ENCODE measurements at regions not wholly inside any gene's neighbourhood (a gene's known extent, or its start where the extent isn't known, plus 50 kb on each side); places are given as distances from the start of the nearest gene placed in this dataset.

- TF ChIP-seq CTCF (IDR thresholded peaks at IDR 0.05; ENCODE audit: insufficient read depth, low read length) (no peak), REST (IDR thresholded peaks at IDR 0.05; ENCODE audit: insufficient replicate concordance, low read depth) (no peak), SPI1 (IDR thresholded peaks at IDR 0.05; ENCODE audit: borderline replicate concordance, low read depth) (no peak), POLR2AphosphoS5 (IDR thresholded peaks at IDR 0.05; ENCODE audit: low read depth) (no peak), GABPA (IDR thresholded peaks at IDR 0.05; ENCODE audit: low read depth) (no peak)
- Histone ChIP-seq H3K4me3 (replicated peaks; ENCODE audit: insufficient read depth, low read length) (no peak overlapping the region), H3K27ac (replicated peaks) (no peak overlapping the region), H3K27me3 (ENCODE audit: insufficient read depth, poor library complexity, severe bottlenecking) (no peaks in the 10 kb centered on the region)
- no peak for DNase-seq (ENCODE audit: low read depth in 1 of 2, low spot score in 1 of 2)
Observed at GRCh38 chr9:85268131-85268530, 473.6 kb downstream of the AGTPBP1 start.

- no peak for DNase-seq (ENCODE audit: low read depth in 1 of 2, low spot score in 1 of 2)
- H3K4me3 ChIP-seq (replicated peaks; ENCODE audit: insufficient read depth, low read length) = no peak overlapping the region
- TF ChIP-seq GABPA (IDR thresholded peaks at IDR 0.05; ENCODE audit: low read depth) = no peak
- no peak for TF ChIP-seq REST (IDR thresholded peaks at IDR 0.05; ENCODE audit: insufficient replicate concordance, low read depth)
- no peak for TF ChIP-seq CTCF (IDR thresholded peaks at IDR 0.05; ENCODE audit: insufficient read depth, low read length)
- no peak for TF ChIP-seq POLR2AphosphoS5 (IDR thresholded peaks at IDR 0.05; ENCODE audit: low read depth)
- no peak for TF ChIP-seq SPI1 (IDR thresholded peaks at IDR 0.05; ENCODE audit: borderline replicate concordance, low read depth)
- no peak overlapping the region for H3K27ac ChIP-seq (replicated peaks)
- no peaks in the 10 kb centered on the region for H3K27me3 ChIP-seq (ENCODE audit: insufficient read depth, poor library complexity, severe bottlenecking)
Observed at GRCh38 chr9:85264695-85265094, 477.1 kb downstream of the AGTPBP1 start.

GRCh38 chr9:85263288-85263687, 478.5 kb downstream of the AGTPBP1 start:
- DNase-seq (ENCODE audit: low read depth in 1 of 2, low spot score in 1 of 2) = no peak
- H3K4me3 ChIP-seq (replicated peaks; ENCODE audit: insufficient read depth, low read length) = no peak overlapping the region
- H3K27me3 ChIP-seq (ENCODE audit: insufficient read depth, poor library complexity, severe bottlenecking) = no peaks in the 10 kb centered on the region
- no peak overlapping the region; the same call in 1 of the 2 replicates for H3K27ac ChIP-seq (replicated peaks)
- TF ChIP-seq GABPA (IDR thresholded peaks at IDR 0.05; ENCODE audit: low read depth) (no peak), POLR2AphosphoS5 (IDR thresholded peaks at IDR 0.05; ENCODE audit: low read depth) (no peak), CTCF (IDR thresholded peaks at IDR 0.05; ENCODE audit: insufficient read depth, low read length) (no peak), SPI1 (IDR thresholded peaks at IDR 0.05; ENCODE audit: borderline replicate concordance, low read depth) (no peak), REST (IDR thresholded peaks at IDR 0.05; ENCODE audit: insufficient replicate concordance, low read depth) (no peak)

All from HL-60 (cell line).